ENCODE measurements at regions not wholly inside any gene's neighbourhood (a gene's known extent, or its start where the extent isn't known, plus 50 kb on each side); places are given as distances from the start of the nearest gene placed in this dataset.
"Not testable (repeated sequence)": the region's sequence is repeated elsewhere in the genome, so short reads cannot be mapped to it uniquely, and the experiment has no call there.

DNA sequence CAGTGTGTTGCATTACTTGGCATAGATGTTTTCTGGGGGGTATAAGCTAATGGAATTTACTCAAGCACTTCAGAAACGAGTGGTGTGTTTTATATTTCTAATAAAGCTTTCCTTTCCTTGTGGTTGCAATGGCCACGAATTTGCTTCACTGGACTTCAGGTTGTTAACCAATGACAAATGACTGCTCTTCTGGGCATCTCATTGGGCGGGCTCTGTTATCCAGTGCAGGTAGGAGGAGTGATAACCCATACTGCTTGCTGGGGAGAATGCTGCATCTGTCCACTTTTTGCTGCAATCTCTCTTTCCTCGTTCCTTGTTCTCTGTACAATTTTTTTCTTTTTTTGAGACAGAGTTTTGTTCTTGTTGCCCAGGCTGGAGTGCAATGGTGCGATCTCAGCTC lies 80.0 kb upstream of the RPH3A start:
- ChIA-PET POLR2A (ENCODE audit: unreplicated experiment) (no interaction called here), CTCF (no interaction called here)
- Histone ChIP-seq H3K9ac (ENCODE audit: low read length) (no peak overlapping the region), H3K4me3 (ENCODE audit: low read length) (no peak overlapping the region), H3K27me3 (ENCODE audit: low read length) (peaks cover 46% of the 10 kb centered on the region), H3K36me3 (ENCODE audit: low read depth, low read length) (no peaks in the 10 kb centered on the region), H3K4me1 (ENCODE audit: insufficient read depth, low read length) (no peaks in the 10 kb centered on the region), H3K4me2 (ENCODE audit: low read length) (no peak overlapping the region), H4K20me1 (ENCODE audit: low read length) (no peaks in the 10 kb centered on the region), H3K79me2 (ENCODE audit: low read length) (no peaks in the 10 kb centered on the region), H2AFZ (ENCODE audit: low read length) (no peak overlapping the region), H3K9me3 (ENCODE audit: low read length) (no peaks in the 10 kb centered on the region), H3K9me2 (replicated peaks; ENCODE audit: low read length) (no peaks in the 10 kb centered on the region), H3K27ac (ENCODE audit: low read length) (no peak overlapping the region), H3F3A (ENCODE audit: low read length, unreplicated experiment) (no peaks in the 10 kb centered on the region)
- intact Hi-C loops (cut with micrococcal nuclease), result no loop called here
- ATAC-seq, result no peak
- DNase-seq, result no peak
- TF ChIP-seq, protein P1, sequence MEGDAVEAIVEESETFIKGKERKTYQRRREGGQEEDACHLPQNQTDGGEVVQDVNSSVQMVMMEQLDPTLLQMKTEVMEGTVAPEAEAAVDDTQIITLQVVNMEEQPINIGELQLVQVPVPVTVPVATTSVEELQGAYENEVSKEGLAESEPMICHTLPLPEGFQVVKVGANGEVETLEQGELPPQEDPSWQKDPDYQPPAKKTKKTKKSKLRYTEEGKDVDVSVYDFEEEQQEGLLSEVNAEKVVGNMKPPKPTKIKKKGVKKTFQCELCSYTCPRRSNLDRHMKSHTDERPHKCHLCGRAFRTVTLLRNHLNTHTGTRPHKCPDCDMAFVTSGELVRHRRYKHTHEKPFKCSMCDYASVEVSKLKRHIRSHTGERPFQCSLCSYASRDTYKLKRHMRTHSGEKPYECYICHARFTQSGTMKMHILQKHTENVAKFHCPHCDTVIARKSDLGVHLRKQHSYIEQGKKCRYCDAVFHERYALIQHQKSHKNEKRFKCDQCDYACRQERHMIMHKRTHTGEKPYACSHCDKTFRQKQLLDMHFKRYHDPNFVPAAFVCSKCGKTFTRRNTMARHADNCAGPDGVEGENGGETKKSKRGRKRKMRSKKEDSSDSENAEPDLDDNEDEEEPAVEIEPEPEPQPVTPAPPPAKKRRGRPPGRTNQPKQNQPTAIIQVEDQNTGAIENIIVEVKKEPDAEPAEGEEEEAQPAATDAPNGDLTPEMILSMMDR (conservative IDR thresholded peaks at IDR 0.05; ENCODE audit: low read depth, low read length), result no peak
- BruUV-seq (replicated peaks), result no TSS peak

DNA sequence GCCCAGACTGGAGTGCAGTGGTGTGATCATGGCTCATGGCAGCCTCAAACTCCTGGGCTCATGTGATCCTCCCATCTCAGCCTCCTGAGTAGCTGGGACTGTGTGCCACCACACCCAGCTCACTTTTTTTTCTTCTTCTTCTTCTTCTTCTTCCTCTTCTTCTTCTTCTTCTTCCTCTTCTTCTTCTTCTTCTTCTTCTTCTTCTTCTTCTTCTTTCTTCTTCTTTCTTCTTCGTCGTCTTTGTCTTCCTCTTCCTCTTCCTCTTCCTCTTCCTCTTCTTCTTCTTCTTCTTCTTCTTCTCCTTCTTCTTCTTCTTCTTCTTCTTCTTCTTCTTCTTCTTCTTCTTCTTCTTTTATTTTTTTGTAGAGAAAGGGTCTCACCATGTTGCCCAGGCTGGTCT lies 78.8 kb upstream of the RPH3A start:
- H3K4me3 ChIP-seq (ENCODE audit: low read length); H3K79me2 ChIP-seq (ENCODE audit: low read length); H3K9me3 ChIP-seq (ENCODE audit: low read length); H3K36me3 ChIP-seq (ENCODE audit: low read depth, low read length); H3K4me1 ChIP-seq (ENCODE audit: insufficient read depth, low read length); BruUV-seq (replicated peaks); intact Hi-C loops (cut with micrococcal nuclease); H3F3A ChIP-seq (ENCODE audit: low read length, unreplicated experiment); ATAC-seq; H4K20me1 ChIP-seq (ENCODE audit: low read length); H2AFZ ChIP-seq (ENCODE audit: low read length); H3K9ac ChIP-seq (ENCODE audit: low read length); POLR2A ChIA-PET (ENCODE audit: unreplicated experiment); H3K4me2 ChIP-seq (ENCODE audit: low read length); DNase-seq; H3K9me2 ChIP-seq (replicated peaks; ENCODE audit: low read length); H3K27ac ChIP-seq (ENCODE audit: low read length): not testable (repeated sequence)
- peaks cover 44% of the 10 kb centered on the region for H3K27me3 ChIP-seq (ENCODE audit: low read length)
- CTCF ChIA-PET, result interaction anchor here (0.7 kb wide), 1 partner anchor 624 kb away, joined by 5 read pairs; no protein-coding TSS in a partner anchor

DNA sequence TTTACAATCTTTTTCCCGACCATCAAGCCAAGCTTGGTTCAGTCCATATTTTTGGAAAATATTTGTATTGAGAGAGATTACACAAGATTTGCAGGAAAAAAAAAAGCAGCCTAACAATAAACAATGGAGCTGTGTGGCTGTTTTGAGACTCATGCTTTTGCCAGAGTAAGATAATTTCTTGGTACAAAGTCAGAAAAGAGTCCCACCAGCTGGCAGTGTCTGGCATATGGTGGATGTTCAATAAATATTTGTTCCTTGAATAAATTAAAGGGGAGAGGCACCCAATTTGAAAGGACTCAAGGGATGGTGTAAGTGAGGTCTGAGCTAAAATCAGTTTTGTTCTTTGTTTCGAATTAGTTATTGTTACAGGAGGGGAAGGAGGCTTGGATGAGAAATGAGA lies 78.1 kb upstream of the RPH3A start:
- ChIA-PET CTCF (no interaction called here), POLR2A (ENCODE audit: unreplicated experiment) (no interaction called here)
- Histone ChIP-seq H3K36me3 (ENCODE audit: low read depth, low read length) (no peaks in the 10 kb centered on the region), H3K9ac (ENCODE audit: low read length) (no peak overlapping the region), H3K9me3 (ENCODE audit: low read length) (no peaks in the 10 kb centered on the region), H3K9me2 (replicated peaks; ENCODE audit: low read length) (no peaks in the 10 kb centered on the region), H2AFZ (ENCODE audit: low read length) (no peak overlapping the region), H3F3A (ENCODE audit: low read length, unreplicated experiment) (no peaks in the 10 kb centered on the region), H3K4me3 (ENCODE audit: low read length) (no peak overlapping the region), H3K4me2 (ENCODE audit: low read length) (no peak overlapping the region), H3K79me2 (ENCODE audit: low read length) (no peaks in the 10 kb centered on the region), H4K20me1 (ENCODE audit: low read length) (no peaks in the 10 kb centered on the region), H3K4me1 (ENCODE audit: insufficient read depth, low read length) (no peaks in the 10 kb centered on the region), H3K27ac (ENCODE audit: low read length) (no peak overlapping the region), H3K27me3 (ENCODE audit: low read length) (peaks cover 37% of the 10 kb centered on the region; the same call in 1 of the 2 replicates)
- TF ChIP-seq EZH2 (IDR thresholded peaks at IDR 0.05; ENCODE audit: low read length, unreplicated experiment), result no peak
- TF ChIP-seq EZH2phosphoT487 (IDR thresholded peaks at IDR 0.05; ENCODE audit: borderline replicate concordance, low read length), result no peak
- DNase-seq, result no peak
- no peak for ATAC-seq
- no TSS peak for BruUV-seq (replicated peaks)
- intact Hi-C loops (cut with micrococcal nuclease), result no loop called here

DNA sequence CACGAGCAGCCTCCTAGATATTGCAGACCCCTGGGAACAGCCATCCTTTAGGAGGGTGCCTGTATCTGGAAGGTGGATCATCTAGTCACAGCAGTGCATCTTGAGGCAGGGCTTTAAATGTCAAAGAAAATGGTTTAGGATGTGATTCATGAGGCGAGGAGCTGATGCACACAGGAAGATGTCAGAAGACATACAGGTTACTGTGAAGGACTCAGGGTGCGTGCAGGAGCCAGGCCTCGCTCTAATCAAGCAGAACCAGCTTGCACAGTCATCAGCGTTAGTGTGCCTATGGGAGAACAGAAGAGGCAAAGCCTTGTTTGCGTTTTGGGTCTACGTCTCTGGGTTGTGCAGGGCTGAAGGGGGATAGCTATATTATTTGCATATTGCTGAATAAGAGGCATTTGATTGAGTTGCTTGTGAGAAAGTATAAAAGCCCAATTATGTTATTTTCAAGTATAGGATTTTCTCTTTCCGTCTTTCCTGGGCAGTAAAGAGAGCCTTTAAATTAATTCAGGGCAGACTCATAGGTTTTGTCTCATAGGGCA lies 77.3 kb upstream of the RPH3A start:
- BruUV-seq (replicated peaks), result no TSS peak
- POLR2A ChIA-PET (ENCODE audit: unreplicated experiment), result no interaction called here
- intact Hi-C loops (cut with micrococcal nuclease), result no loop called here
- Histone ChIP-seq H4K20me1 (ENCODE audit: low read length) (no peaks in the 10 kb centered on the region), H3K79me2 (ENCODE audit: low read length) (no peaks in the 10 kb centered on the region), H3K9ac (ENCODE audit: low read length) (no peak overlapping the region), H3K4me2 (ENCODE audit: low read length) (no peak overlapping the region), H3F3A (ENCODE audit: low read length, unreplicated experiment) (no peaks in the 10 kb centered on the region), H3K36me3 (ENCODE audit: low read depth, low read length) (no peaks in the 10 kb centered on the region), H2AFZ (ENCODE audit: low read length) (no peak overlapping the region), H3K9me3 (ENCODE audit: low read length) (no peaks in the 10 kb centered on the region), H3K27me3 (ENCODE audit: low read length) (peaks cover 33% of the 10 kb centered on the region; the same call in 1 of the 2 replicates), H3K4me3 (ENCODE audit: low read length) (no peak overlapping the region), H3K27ac (ENCODE audit: low read length) (no peak overlapping the region), H3K9me2 (replicated peaks; ENCODE audit: low read length) (no peaks in the 10 kb centered on the region), H3K4me1 (ENCODE audit: insufficient read depth, low read length) (no peaks in the 10 kb centered on the region)
- ATAC-seq (no peak; the same call in 1 of the 2 replicates), DNase-seq (peak; percentile 13)
- TF ChIP-seq EZH2phosphoT487 (IDR thresholded peaks at IDR 0.05; ENCODE audit: borderline replicate concordance, low read length), result no peak
- TF ChIP-seq, protein P1 (conservative IDR thresholded peaks at IDR 0.05; ENCODE audit: low read depth, low read length), result no peak
- TF ChIP-seq EZH2 (IDR thresholded peaks at IDR 0.05; ENCODE audit: low read length, unreplicated experiment), result no peak
- CTCF ChIA-PET, result no interaction called here

All from PC-3 (cell line).